GM19099 (cell line): ENCODE measurements at regions not wholly inside any gene's neighbourhood (a gene's known extent, or its start where the extent isn't known, plus 50 kb on each side); places are given as distances from the start of the nearest gene placed in this dataset.

Experiments
- POLR2A ChIP-seq: IDR thresholded peaks from 3 replicates; pipeline ENCODE4 v1.6.1; 2011; ENCODE audit warnings: low read depth; ENCODE audit not compliant: insufficient read length; ENCODE audit errors: extremely low read depth

GRCh38 chr1:199808110-199808870 lies 219.2 kb upstream of the NR5A2 start:
- TF ChIP-seq POLR2A, result no peak

- no peak for TF ChIP-seq POLR2A
Observed at GRCh38 chr1:199809311-199809710, 218.2 kb upstream of the NR5A2 start.

GRCh38 chr1:199811163-199811562 lies 216.3 kb upstream of the NR5A2 start:
- no peak for TF ChIP-seq POLR2A

- no peak for TF ChIP-seq POLR2A
Observed at GRCh38 chr1:199813198-199813597, 214.3 kb upstream of the NR5A2 start.

GRCh38 chr1:199815947-199816346 lies 211.6 kb upstream of the NR5A2 start:
- TF ChIP-seq POLR2A, result no peak

- no peak for TF ChIP-seq POLR2A
Observed at GRCh38 chr1:199817266-199817665, 210.2 kb upstream of the NR5A2 start.

- TF ChIP-seq POLR2A, result no peak
Observed at GRCh38 chr1:199821029-199821779, 206.3 kb upstream of the NR5A2 start.

- TF ChIP-seq POLR2A, result no peak
Observed at GRCh38 chr1:199832451-199832850, 195.1 kb upstream of the NR5A2 start.

- TF ChIP-seq POLR2A, result no peak
Observed at GRCh38 chr1:199834711-199835110, 192.8 kb upstream of the NR5A2 start.

GRCh38 chr1:199836430-199836829 lies 191.1 kb upstream of the NR5A2 start:
- no peak for TF ChIP-seq POLR2A

- no peak for TF ChIP-seq POLR2A
Observed at GRCh38 chr1:199837321-199837720, 190.2 kb upstream of the NR5A2 start.

- TF ChIP-seq POLR2A, result no peak
Observed at GRCh38 chr1:199843861-199844260, 183.6 kb upstream of the NR5A2 start.

GRCh38 chr1:199847021-199847420 lies 180.5 kb upstream of the NR5A2 start:
- no peak for TF ChIP-seq POLR2A

GRCh38 chr1:199851439-199852140 lies 175.9 kb upstream of the NR5A2 start:
- no peak for TF ChIP-seq POLR2A

- no peak for TF ChIP-seq POLR2A
Observed at GRCh38 chr1:199854686-199855321, 172.7 kb upstream of the NR5A2 start.

GRCh38 chr1:199855580-199855979 lies 171.9 kb upstream of the NR5A2 start:
- TF ChIP-seq POLR2A, result no peak

- TF ChIP-seq POLR2A, result no peak
Observed at GRCh38 chr1:199856216-199856780, 171.2 kb upstream of the NR5A2 start.
